Endodermal cell (in vitro differentiated cells): ENCODE measurements at regions not wholly inside any gene's neighbourhood (a gene's known extent, or its start where the extent isn't known, plus 50 kb on each side); places are given as distances from the start of the nearest gene placed in this dataset.

Experiments
- DNase-seq: peaks from one replicate; pipeline ENCODE4 v3.0.0-alpha.2; 2017
- H3K27ac ChIP-seq: 2 replicates; pipeline ENCODE4 v1.5.1; 2013; ENCODE audit warnings: mild to moderate bottlenecking, low read depth, low read length, moderate library complexity
- H3K27me3 ChIP-seq: 2 replicates; pipeline ENCODE4 v1.6.1; 2013; ENCODE audit warnings: mild to moderate bottlenecking, low read length, moderate library complexity; ENCODE audit not compliant: insufficient read depth, control insufficient read depth, poor library complexity, severe bottlenecking
- H3K36me3 ChIP-seq: 2 replicates; pipeline ENCODE4 v1.7.0; 2013; ENCODE audit warnings: mild to moderate bottlenecking, low read length, moderate library complexity; ENCODE audit not compliant: control insufficient read depth, insufficient read depth
- H3K4me1 ChIP-seq: one replicate; pipeline ENCODE4 v1.7.0; 2013; ENCODE audit warnings: low read length; ENCODE audit not compliant: control insufficient read depth, insufficient read depth
- H3K4me3 ChIP-seq: 2 replicates; pipeline ENCODE4 v1.5.1; 2013; ENCODE audit warnings: mild to moderate bottlenecking, low read length, moderate library complexity
- H3K9ac ChIP-seq: 2 replicates; pipeline ENCODE4 v1.6.1; 2013; ENCODE audit warnings: mild to moderate bottlenecking, low read length, moderate library complexity; ENCODE audit not compliant: poor library complexity, severe bottlenecking; ENCODE audit errors: extremely low read depth
- H3K9me3 ChIP-seq: 2 replicates; pipeline ENCODE4 v1.6.1; 2013; ENCODE audit warnings: mild to moderate bottlenecking, low read length, moderate library complexity; ENCODE audit not compliant: control insufficient read depth
- H3K27ac Mint-ChIP-seq: 2 replicates; pipeline ENCODE4 v1.8.0; 2020; ENCODE audit warnings: mixed read lengths
- H3K27me3 Mint-ChIP-seq: 2 replicates; pipeline ENCODE4 v1.8.0; 2021; ENCODE audit warnings: mild to moderate bottlenecking, mixed read lengths; ENCODE audit not compliant: insufficient read depth
- H3K36me3 Mint-ChIP-seq: 2 replicates; pipeline ENCODE4 v1.8.0; 2020; ENCODE audit warnings: low read depth, mixed read lengths
- H3K4me1 Mint-ChIP-seq: 2 replicates; pipeline ENCODE4 v1.8.0; 2020; ENCODE audit warnings: mixed read lengths
- H3K4me3 Mint-ChIP-seq: 2 replicates; pipeline ENCODE4 v1.8.0; 2020; ENCODE audit warnings: mild to moderate bottlenecking, moderate library complexity, mixed read lengths
- H3K9me3 Mint-ChIP-seq: 2 replicates; pipeline ENCODE4 v1.8.0; 2020; ENCODE audit warnings: mild to moderate bottlenecking, mixed read lengths
- WGBS, 2 experiments: methylation state at CpG; one replicate each; pipeline versions ENCODE4 v1.1.5 to v1.1.7; 2013; ENCODE audit warnings: missing lambda C conversion rate in 2 of 2, mixed read lengths in 1 of 2; ENCODE audit not compliant: insufficient coverage in 1 of 2, insufficient read length in 1 of 2; 5-methylcytosine and 5-hydroxymethylcytosine counted together
- TF ChIP-seq, protein P1 (sequence below): fragments of 200-600 bp; sonication (generic); conservative IDR thresholded peaks from 2 replicates; pipeline ENCODE4 v1.5.0; 2021; ENCODE audit warnings: antibody characterized with exemption, mild to moderate bottlenecking

DNA sequence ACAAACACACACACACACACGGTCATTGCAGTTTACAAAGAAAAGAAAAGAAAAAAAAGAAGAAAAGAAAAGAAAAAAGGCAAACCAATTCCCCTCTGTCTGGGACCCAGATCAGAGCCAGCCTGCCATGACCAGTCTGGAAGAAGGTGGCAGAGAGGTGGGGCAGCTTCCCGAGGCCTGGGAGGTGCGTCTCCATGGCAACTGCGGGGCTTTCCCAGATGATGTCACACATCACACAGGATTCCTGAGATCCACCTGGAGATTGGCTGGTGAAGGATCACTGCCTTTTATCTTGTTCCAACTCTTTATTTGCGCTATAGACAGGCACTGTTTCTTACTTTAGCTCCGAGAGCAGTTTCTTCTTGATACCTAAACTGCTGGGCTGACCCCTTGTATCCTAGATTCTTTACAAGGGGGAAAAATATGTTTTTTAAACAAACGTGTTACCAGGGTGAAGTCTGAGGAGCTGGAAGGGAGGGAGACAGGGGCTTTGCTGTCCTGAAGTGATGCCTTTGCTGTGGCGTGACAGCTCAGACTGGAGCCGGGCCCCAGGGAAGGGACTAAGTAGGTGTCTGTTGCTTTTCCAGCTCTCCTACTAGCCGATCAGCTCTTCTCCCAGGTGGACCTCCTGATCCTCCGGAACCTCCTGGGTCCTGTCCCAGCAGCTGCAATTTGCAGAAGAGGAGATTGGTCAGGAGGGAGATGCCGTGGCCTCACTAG, 298.5 kb downstream of the KLF6 start:
- Mint-ChIP-seq H3K27me3 (no peaks in the 10 kb centered on the region), H3K4me3 (no peak overlapping the region), H3K4me1 (peaks cover 9% of the 10 kb centered on the region), H3K9me3 (no peaks in the 10 kb centered on the region), H3K27ac (peak overlapping the region; percentile 39), H3K36me3 (no peaks in the 10 kb centered on the region)
- H3K9ac ChIP-seq, result no peak overlapping the region
- TF ChIP-seq, protein P1, sequence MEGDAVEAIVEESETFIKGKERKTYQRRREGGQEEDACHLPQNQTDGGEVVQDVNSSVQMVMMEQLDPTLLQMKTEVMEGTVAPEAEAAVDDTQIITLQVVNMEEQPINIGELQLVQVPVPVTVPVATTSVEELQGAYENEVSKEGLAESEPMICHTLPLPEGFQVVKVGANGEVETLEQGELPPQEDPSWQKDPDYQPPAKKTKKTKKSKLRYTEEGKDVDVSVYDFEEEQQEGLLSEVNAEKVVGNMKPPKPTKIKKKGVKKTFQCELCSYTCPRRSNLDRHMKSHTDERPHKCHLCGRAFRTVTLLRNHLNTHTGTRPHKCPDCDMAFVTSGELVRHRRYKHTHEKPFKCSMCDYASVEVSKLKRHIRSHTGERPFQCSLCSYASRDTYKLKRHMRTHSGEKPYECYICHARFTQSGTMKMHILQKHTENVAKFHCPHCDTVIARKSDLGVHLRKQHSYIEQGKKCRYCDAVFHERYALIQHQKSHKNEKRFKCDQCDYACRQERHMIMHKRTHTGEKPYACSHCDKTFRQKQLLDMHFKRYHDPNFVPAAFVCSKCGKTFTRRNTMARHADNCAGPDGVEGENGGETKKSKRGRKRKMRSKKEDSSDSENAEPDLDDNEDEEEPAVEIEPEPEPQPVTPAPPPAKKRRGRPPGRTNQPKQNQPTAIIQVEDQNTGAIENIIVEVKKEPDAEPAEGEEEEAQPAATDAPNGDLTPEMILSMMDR, result no peak
- no peaks in the 10 kb centered on the region for H3K27me3 ChIP-seq
- no peak overlapping the region for H3K27ac ChIP-seq
- no peaks in the 10 kb centered on the region for H3K4me1 ChIP-seq
- 66 to 81% methylated on average over 4 to 12 of the region's 12 CpGs for WGBS, 2 experiments
- H3K36me3 ChIP-seq, result no peaks in the 10 kb centered on the region
- no peak overlapping the region for H3K4me3 ChIP-seq
- no peaks in the 10 kb centered on the region for H3K9me3 ChIP-seq
- DNase-seq, result peak; percentile 92

DNA sequence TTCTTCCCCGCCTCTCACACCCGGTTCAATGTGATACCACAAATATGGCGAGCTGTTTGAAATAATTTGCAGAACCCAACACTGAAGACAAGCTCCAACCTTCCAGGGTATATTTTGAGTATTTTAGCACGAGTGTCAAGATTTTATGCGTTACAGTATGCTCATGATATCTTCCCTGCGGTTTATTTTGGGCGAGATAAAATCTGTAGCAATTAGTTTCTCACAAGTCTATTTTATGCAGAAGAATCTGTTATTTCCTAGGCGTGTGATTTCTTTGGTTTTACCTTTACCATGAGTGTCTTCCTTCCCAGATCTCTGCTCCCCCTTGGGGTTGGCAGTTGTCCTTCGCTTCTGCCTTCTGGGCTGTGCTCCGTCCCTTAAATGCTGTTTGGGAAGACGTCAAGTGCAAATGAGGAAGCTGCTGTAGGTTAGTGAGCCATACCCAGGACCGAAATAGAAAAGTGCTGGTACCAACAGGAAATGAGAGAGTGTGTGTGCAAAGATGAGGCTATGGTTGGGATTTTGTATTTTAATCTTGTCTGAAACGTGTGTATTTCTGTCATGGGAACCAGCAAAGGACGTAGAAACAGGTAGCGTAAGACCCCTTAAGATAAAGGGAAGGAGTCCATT, 299.8 kb downstream of the KLF6 start:
- TF ChIP-seq, protein P1, result no peak
- H3K9ac ChIP-seq, result no peak overlapping the region
- no peak overlapping the region for H3K27ac Mint-ChIP-seq
- no peaks in the 10 kb centered on the region for H3K27me3 Mint-ChIP-seq
- no peaks in the 10 kb centered on the region for H3K9me3 Mint-ChIP-seq
- H3K27me3 ChIP-seq, result no peaks in the 10 kb centered on the region
- DNase-seq, result no peak
- H3K4me1 ChIP-seq, result no peaks in the 10 kb centered on the region
- no peaks in the 10 kb centered on the region for H3K36me3 ChIP-seq
- no peak overlapping the region for H3K27ac ChIP-seq
- H3K36me3 Mint-ChIP-seq, result no peaks in the 10 kb centered on the region
- H3K4me3 ChIP-seq, result no peak overlapping the region
- no peak overlapping the region for H3K4me3 Mint-ChIP-seq
- H3K4me1 Mint-ChIP-seq, result peaks cover 9% of the 10 kb centered on the region
- 93% methylated on average over 13 to 15 of the region's 15 CpGs for WGBS, 2 experiments
- no peaks in the 10 kb centered on the region for H3K9me3 ChIP-seq

DNA sequence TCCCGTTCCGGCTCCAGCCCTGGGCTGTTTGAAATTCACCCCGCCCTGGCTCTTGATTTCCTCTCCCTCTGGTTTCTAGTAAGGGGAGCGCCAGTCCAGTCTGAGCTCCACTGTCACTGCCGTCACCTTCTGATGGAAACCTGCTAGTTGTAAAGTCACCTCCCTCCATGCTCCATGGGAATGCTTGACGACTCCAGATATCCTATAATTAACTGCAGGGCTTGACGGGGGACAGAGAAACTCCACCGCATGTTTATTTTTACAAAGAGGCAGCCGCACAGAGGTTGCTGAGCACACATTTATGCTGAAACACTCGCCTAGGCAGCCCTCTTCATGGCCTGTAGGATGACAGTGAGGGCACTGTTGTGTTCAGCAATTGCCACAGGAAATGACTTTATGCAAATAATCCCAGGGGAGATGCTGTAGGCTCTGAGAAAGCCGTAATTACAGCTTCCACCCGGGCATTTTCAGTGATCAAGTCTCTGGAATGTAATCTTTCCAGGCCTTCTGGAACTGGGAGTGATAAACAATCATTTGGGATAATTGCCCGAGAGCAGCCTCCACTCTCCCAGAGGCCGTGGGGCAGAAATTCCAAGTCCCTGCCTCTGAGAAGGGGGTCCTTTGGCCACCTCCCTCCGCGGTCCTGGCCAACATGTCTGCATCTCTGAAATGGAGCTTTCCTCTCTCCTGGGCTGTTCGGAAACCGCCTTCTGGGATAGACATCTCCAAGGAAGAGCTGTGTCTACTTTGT, 300.5 kb downstream of the KLF6 start:
- no peaks in the 10 kb centered on the region for H3K36me3 Mint-ChIP-seq
- Histone ChIP-seq H3K36me3 (no peaks in the 10 kb centered on the region), H3K27ac (no peak overlapping the region), H3K4me1 (no peaks in the 10 kb centered on the region), H3K4me3 (no peak overlapping the region), H3K9me3 (no peaks in the 10 kb centered on the region), H3K27me3 (no peaks in the 10 kb centered on the region), H3K9ac (no peak overlapping the region)
- no peak for DNase-seq
- WGBS, 2 experiments, result 88 to 91% methylated on average over 14 to 18 of the region's 18 CpGs
- no peak overlapping the region for H3K4me3 Mint-ChIP-seq
- no peak overlapping the region for H3K27ac Mint-ChIP-seq
- H3K4me1 Mint-ChIP-seq, result peaks cover 9% of the 10 kb centered on the region
- TF ChIP-seq, protein P1, result no peak
- H3K9me3 Mint-ChIP-seq, result no peaks in the 10 kb centered on the region
- no peaks in the 10 kb centered on the region for H3K27me3 Mint-ChIP-seq
